H1 (cell line): ENCODE measurements at regions not wholly inside any gene's neighbourhood (a gene's known extent, or its start where the extent isn't known, plus 50 kb on each side); places are given as distances from the start of the nearest gene placed in this dataset.

Source experiments
- CTCF ChIA-PET: fragments of 300-600 bp; sonication (Branson Sonifier 250); formaldehyde crosslinking; loops from one replicate; lab custom pipeline; 2021; ENCODE audit not compliant: partially characterized antibody; lab: Charles Lee
- POLR2A ChIA-PET: fragments of 300-600 bp; sonication (Branson Sonifier 250); formaldehyde crosslinking; loops from one replicate; lab custom pipeline; 2021; ENCODE audit warnings: inconsistent platforms; ENCODE audit not compliant: partially characterized antibody; lab: Charles Lee
- DNase-seq, 2 experiments: peaks; one replicate each; pipeline versions ENCODE4 v3.0.0 to v3.0.0-alpha.2; 2010 to 2022; ENCODE audit warnings: low spot score in 2 of 2, low read depth in 1 of 2, mixed read lengths in 1 of 2
- FAIRE-seq: peaks from 2 replicates; lab custom pipeline; 2011; peaks lifted over from hg19 to GRCh38; lab: Jason Lieb, UNC
- H2AFZ ChIP-seq: 2 replicates; pipeline ENCODE4 v1.8.1; 2012; ENCODE audit warnings: low read length, inconsistent platforms
- H2AK5ac ChIP-seq: 2 replicates; pipeline ENCODE4 v1.6.1; 2013; ENCODE audit warnings: low read depth, low read length
- H2BK120ac ChIP-seq: replicated peaks from 2 replicates; pipeline ENCODE3; 2013; ENCODE audit warnings: low read depth, low read length, inconsistent platforms
- H2BK12ac ChIP-seq: 2 replicates; pipeline ENCODE4 v1.6.1; 2013; ENCODE audit warnings: low read depth, low read length
- H2BK15ac ChIP-seq: 2 replicates; pipeline ENCODE4 v1.6.1; 2013; ENCODE audit warnings: low read length
- H2BK20ac ChIP-seq: 2 replicates; pipeline ENCODE4 v1.6.1; 2013; ENCODE audit warnings: low read length
- H2BK5ac ChIP-seq: 2 replicates; pipeline ENCODE4 v1.6.1; 2013; ENCODE audit warnings: low read depth, low read length
- H3K14ac ChIP-seq: 2 replicates; pipeline ENCODE4 v1.6.1; 2013; ENCODE audit warnings: inconsistent platforms; ENCODE audit not compliant: insufficient read length
- H3K18ac ChIP-seq: 2 replicates; pipeline ENCODE4 v1.6.1; 2013; ENCODE audit warnings: low read length; ENCODE audit errors: extremely low read depth
- H3K23ac ChIP-seq: 2 replicates; pipeline ENCODE4 v1.6.1; 2013; ENCODE audit warnings: inconsistent platforms; ENCODE audit not compliant: insufficient read length
- H3K23me2 ChIP-seq: 2 replicates; pipeline ENCODE4 v1.6.1; 2013; ENCODE audit warnings: low read depth, low read length
- H3K27ac ChIP-seq: 2 replicates; pipeline ENCODE4 v1.6.1; 2011; ENCODE audit warnings: low read depth, low read length, inconsistent platforms
- H3K27me3 ChIP-seq, 4 experiments: replicated peaks in 1 of 4; 1 replicate in 1 of 4; 2 replicates in 3 of 4; pipeline versions ENCODE4 v1.6.1 to v1.8.1; 2011 to 2013; ENCODE audit warnings: low read length in 3 of 4, mild to moderate bottlenecking in 3 of 4, inconsistent platforms in 2 of 4, mixed read lengths in 2 of 4, moderate library complexity in 1 of 4; ENCODE audit not compliant: control insufficient read depth in 3 of 4, insufficient read depth in 3 of 4; ENCODE audit errors: extremely low read depth in 1 of 4
- H3K36me3 ChIP-seq, 4 experiments: 2 replicates each; pipeline versions ENCODE4 v1.6.1 to v1.8.1; 2011 to 2013; ENCODE audit warnings: mild to moderate bottlenecking in 4 of 4, low read length in 3 of 4, moderate library complexity in 2 of 4, control low read depth in 1 of 4, inconsistent platforms in 1 of 4; ENCODE audit not compliant: insufficient read depth in 4 of 4, control insufficient read depth in 2 of 4
- H3K4ac ChIP-seq: replicated peaks from 2 replicates; pipeline ENCODE3; 2013; ENCODE audit warnings: low read length, low read depth, mixed read lengths, inconsistent platforms; ENCODE audit not compliant: insufficient read length
- H3K4me1 ChIP-seq, 4 experiments: replicated peaks in 1 of 4; 1 replicate in 1 of 4; 2 replicates in 3 of 4; pipeline versions ENCODE4 v1.6.1 to v1.8.1; 2011 to 2013; ENCODE audit warnings: low read length in 3 of 4, inconsistent platforms in 2 of 4, mixed read lengths in 1 of 4; ENCODE audit not compliant: insufficient read depth in 4 of 4, control insufficient read depth in 3 of 4
- H3K4me2 ChIP-seq, 2 experiments: 2 replicates each; pipeline versions ENCODE4 v1.6.1 to v1.8.1; 2011 to 2013; ENCODE audit warnings: low read depth in 2 of 2, low read length in 2 of 2, control low read depth in 1 of 2, inconsistent platforms in 1 of 2, mild to moderate bottlenecking in 1 of 2; ENCODE audit not compliant: insufficient read depth in 1 of 2
- H3K4me3 ChIP-seq, 4 experiments: fragments of 200-600, 300-600 bp in 1 of 4; sonication (generic), shearing (Covaris generic), sonication (Bioruptor Twin) in 1 of 4; 2 replicates each; pipeline versions ENCODE4 v1.5.1 to v1.8.1; 2011 to 2016; ENCODE audit warnings: low read length in 4 of 4, low read depth in 3 of 4, control low read depth in 2 of 4, inconsistent platforms in 2 of 4, mild to moderate bottlenecking in 2 of 4, mixed read lengths in 1 of 4, moderate library complexity in 1 of 4; ENCODE audit not compliant: insufficient read depth in 2 of 4; ENCODE audit errors: extremely low read depth in 1 of 4
- H3K56ac ChIP-seq: replicated peaks from 2 replicates; pipeline ENCODE3; 2013; ENCODE audit warnings: low read depth, mild to moderate bottlenecking, mixed read lengths, low read length, inconsistent platforms; ENCODE audit not compliant: insufficient read length
- H3K79me1 ChIP-seq: 2 replicates; pipeline ENCODE4 v1.6.1; 2013; ENCODE audit warnings: low read depth, low read length, control low read depth
- H3K79me2 ChIP-seq, 2 experiments: 2 replicates each; pipeline versions ENCODE4 v1.6.1 to v1.8.1; 2012 to 2013; ENCODE audit warnings: low read length in 2 of 2, mild to moderate bottlenecking in 2 of 2, inconsistent platforms in 1 of 2; ENCODE audit not compliant: insufficient read depth in 2 of 2, control insufficient read depth in 1 of 2
- H3K9ac ChIP-seq, 4 experiments: replicated peaks in 1 of 4; 1 replicate in 1 of 4; 2 replicates in 3 of 4; pipeline versions ENCODE4 v1.6.1 to v1.8.1; 2011 to 2013; ENCODE audit warnings: low read depth in 3 of 4, low read length in 3 of 4, control low read depth in 2 of 4, mild to moderate bottlenecking in 2 of 4, moderate library complexity in 2 of 4, inconsistent platforms in 1 of 4; ENCODE audit errors: extremely low read depth in 1 of 4
- H3K9me3 ChIP-seq, 2 experiments: 2 replicates each; pipeline versions ENCODE4 v1.6.1 to v1.8.1; 2012 to 2013; ENCODE audit warnings: mild to moderate bottlenecking in 2 of 2, moderate library complexity in 2 of 2, control low read depth in 1 of 2, inconsistent platforms in 1 of 2, low read depth in 1 of 2, low read length in 1 of 2, mixed read lengths in 1 of 2; ENCODE audit not compliant: insufficient read depth in 2 of 2
- H4K20me1 ChIP-seq, 2 experiments: replicated peaks in 1 of 2; 2 replicates each; pipeline versions ENCODE3 to v1.8.1; 2011 to 2013; ENCODE audit warnings: inconsistent platforms in 2 of 2, low read length in 2 of 2, mild to moderate bottlenecking in 1 of 2; ENCODE audit not compliant: insufficient read depth in 2 of 2, control insufficient read depth in 1 of 2
- H4K5ac ChIP-seq: 2 replicates; pipeline ENCODE4 v1.6.1; 2013; ENCODE audit warnings: low read length, low read depth, mixed read lengths, inconsistent platforms; ENCODE audit not compliant: insufficient read length
- H4K8ac ChIP-seq: 2 replicates; pipeline ENCODE4 v1.8.0; 2013; ENCODE audit warnings: mild to moderate bottlenecking, moderate library complexity, low read length, inconsistent platforms; ENCODE audit not compliant: insufficient read depth; ENCODE audit errors: extremely low read depth
- H4K91ac ChIP-seq: replicated peaks from 2 replicates; pipeline ENCODE3; 2013; ENCODE audit warnings: low read length, mixed read lengths, inconsistent platforms; ENCODE audit not compliant: insufficient read length
- SP1 ChIP-seq: IDR thresholded peaks from 2 replicates; pipeline ENCODE4 v1.6.1; 2011; ENCODE audit warnings: low read depth, low read length

DNA sequence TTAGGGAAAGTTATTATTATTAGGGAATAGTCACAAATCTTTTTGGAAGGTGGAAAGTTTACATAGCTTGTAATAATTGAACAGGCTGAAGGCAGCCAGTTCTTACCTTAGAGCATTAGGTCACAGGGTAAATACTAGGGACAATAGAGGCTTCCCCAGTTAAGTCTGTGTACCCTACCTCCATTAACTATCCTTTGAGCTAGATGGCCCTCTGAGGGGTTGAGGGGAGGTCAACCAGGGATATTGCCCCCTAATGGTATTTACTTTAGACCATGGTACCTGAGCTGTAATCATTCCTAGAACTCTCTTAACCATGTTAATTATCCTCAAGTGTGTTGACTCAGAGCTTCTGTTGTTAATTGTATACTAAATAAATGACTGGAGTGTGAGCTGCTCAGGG lies 120.5 kb upstream of the SCN7A start:
- H3K23ac ChIP-seq, result no peak overlapping the region
- no peak overlapping the region for H3K27ac ChIP-seq
- TF ChIP-seq SP1, result no peak
- TF ChIP-seq, all 59 proteins: peak for 0
- H3K4me2 ChIP-seq, result no peak overlapping the region
- no peak overlapping the region for H2AK5ac ChIP-seq
- ChIA-PET POLR2A (interaction anchor here (0.6 kb wide), 1 partner anchor 320 kb away, joined by 3 read pairs; no protein-coding TSS in a partner anchor), CTCF (interaction anchor here (0.6 to 1.7 kb wide), 8 partner anchors 9 to 1177 kb away, joined by 3 to 6 read pairs (median 3); no protein-coding TSS in a partner anchor)
- peaks cover 0 to 2% (median 0%) of the 10 kb centered on the region in 4 experiments; a peak in 1 of 7 replicates for H3K27me3 ChIP-seq
- H3K79me2 ChIP-seq, result no peaks in the 10 kb centered on the region
- no peak overlapping the region for H2AFZ ChIP-seq
- H3K79me1 ChIP-seq, result no peaks in the 10 kb centered on the region
- no peak overlapping the region for H2BK5ac ChIP-seq
- no peak overlapping the region for H3K9ac ChIP-seq
- FAIRE-seq, result no peak
- H3K9me3 ChIP-seq, result no peaks in the 10 kb centered on the region
- H3K4me1 ChIP-seq, result peaks cover 0 to 8% (median 3%) of the 10 kb centered on the region in 4 experiments; a peak in 6 of 7 replicates
- H3K36me3 ChIP-seq, result no peaks in the 10 kb centered on the region
- no peak overlapping the region for H2BK12ac ChIP-seq
- H4K5ac ChIP-seq, result no peak overlapping the region
- no peaks in the 10 kb centered on the region for H3K23me2 ChIP-seq
- no peak overlapping the region for H2BK120ac ChIP-seq
- H2BK20ac ChIP-seq, result no peak overlapping the region
- H4K91ac ChIP-seq, result no peak overlapping the region
- no peak overlapping the region for H4K8ac ChIP-seq
- no peaks in the 10 kb centered on the region for H4K20me1 ChIP-seq
- H3K4me3 ChIP-seq, result no peak overlapping the region
- H3K18ac ChIP-seq, result no peak overlapping the region
- no peak overlapping the region for H3K14ac ChIP-seq
- H3K56ac ChIP-seq, result no peak overlapping the region
- no peak for DNase-seq
- no peak overlapping the region for H2BK15ac ChIP-seq
- H3K4ac ChIP-seq, result no peak overlapping the region
